ENCODE measurements at regions not wholly inside any gene's neighbourhood (a gene's known extent, or its start where the extent isn't known, plus 50 kb on each side); places are given as distances from the start of the nearest gene placed in this dataset.

GRCh38 chr13:97520061-97520460 is 86.1 kb downstream of the RAP2A start:
- in situ Hi-C loops (cut with HindIII; ENCODE audit: low sequenced_read_pairs): no loop called here

GRCh38 chr13:97520866-97521265 is 86.9 kb downstream of the RAP2A start:
- in situ Hi-C loops (cut with HindIII; ENCODE audit: low sequenced_read_pairs): no loop called here

GRCh38 chr13:97521726-97522125 is 87.8 kb downstream of the RAP2A start:
- in situ Hi-C loops (cut with HindIII; ENCODE audit: low sequenced_read_pairs): no loop called here

- in situ Hi-C loops (cut with HindIII; ENCODE audit: low sequenced_read_pairs): no loop called here
Observed at GRCh38 chr13:97522243-97522642, 88.3 kb downstream of the RAP2A start.

- in situ Hi-C loops (cut with HindIII; ENCODE audit: low sequenced_read_pairs): no loop called here
Observed at GRCh38 chr13:97526556-97526955, 92.6 kb downstream of the RAP2A start.

- in situ Hi-C loops (cut with HindIII; ENCODE audit: low sequenced_read_pairs): no loop called here
Observed at GRCh38 chr13:97528518-97528917, 94.5 kb downstream of the RAP2A start.

- in situ Hi-C loops (cut with HindIII; ENCODE audit: low sequenced_read_pairs): no loop called here
Observed at GRCh38 chr13:97534540-97534939, 100.6 kb downstream of the RAP2A start.

GRCh38 chr13:97535614-97536013 is 101.6 kb downstream of the RAP2A start:
- in situ Hi-C loops (cut with HindIII; ENCODE audit: low sequenced_read_pairs): no loop called here

GRCh38 chr13:97537110-97537509 is 103.1 kb downstream of the RAP2A start:
- in situ Hi-C loops (cut with HindIII; ENCODE audit: low sequenced_read_pairs): no loop called here

- in situ Hi-C loops (cut with HindIII; ENCODE audit: low sequenced_read_pairs): no loop called here
Observed at GRCh38 chr13:97538203-97538602, 104.2 kb downstream of the RAP2A start.

- in situ Hi-C loops (cut with HindIII; ENCODE audit: low sequenced_read_pairs): no loop called here
Observed at GRCh38 chr13:97539651-97540610, 106.0 kb downstream of the RAP2A start.

GRCh38 chr13:97540696-97541095 is 106.7 kb downstream of the RAP2A start:
- in situ Hi-C loops (cut with HindIII; ENCODE audit: low sequenced_read_pairs): no loop called here

- in situ Hi-C loops (cut with HindIII; ENCODE audit: low sequenced_read_pairs): no loop called here
Observed at GRCh38 chr13:97542102-97542685, 108.2 kb downstream of the RAP2A start.

GRCh38 chr13:97544031-97544765 is 110.2 kb downstream of the RAP2A start:
- in situ Hi-C loops (cut with HindIII; ENCODE audit: low sequenced_read_pairs): no loop called here

- in situ Hi-C loops (cut with HindIII; ENCODE audit: low sequenced_read_pairs): loop anchor here (5.0 kb wide), 1 partner anchor 92 kb away; no protein-coding TSS in a partner anchor
Observed at GRCh38 chr13:97544971-97545499, 111.1 kb downstream of the RAP2A start.

GRCh38 chr13:97548138-97548537 is 114.2 kb downstream of the RAP2A start:
- in situ Hi-C loops (cut with HindIII; ENCODE audit: low sequenced_read_pairs): loop anchor here (5.0 kb wide), 1 partner anchor 89 kb away; no protein-coding TSS in a partner anchor

GRCh38 chr13:97548711-97549110 is 114.7 kb downstream of the RAP2A start:
- in situ Hi-C loops (cut with HindIII; ENCODE audit: low sequenced_read_pairs): loop anchor here (5.0 kb wide), 1 partner anchor 89 kb away; no protein-coding TSS in a partner anchor

GRCh38 chr13:97549201-97549600 is 115.2 kb downstream of the RAP2A start:
- in situ Hi-C loops (cut with HindIII; ENCODE audit: low sequenced_read_pairs): loop anchor here (5.0 kb wide), 1 partner anchor 88 kb away; no protein-coding TSS in a partner anchor

GRCh38 chr13:97554496-97554895 is 120.5 kb downstream of the RAP2A start:
- in situ Hi-C loops (cut with HindIII; ENCODE audit: low sequenced_read_pairs): no loop called here

- in situ Hi-C loops (cut with HindIII; ENCODE audit: low sequenced_read_pairs): no loop called here
Observed at GRCh38 chr13:97555034-97555433, 121.1 kb downstream of the RAP2A start.

- in situ Hi-C loops (cut with HindIII; ENCODE audit: low sequenced_read_pairs): no loop called here
Observed at GRCh38 chr13:97559030-97559429, 125.1 kb downstream of the RAP2A start.

All from endothelial cell of hepatic sinusoid (primary cell).